IMR-90 (cell line): ENCODE measurements at regions not wholly inside any gene's neighbourhood (a gene's known extent, or its start where the extent isn't known, plus 50 kb on each side); places are given as distances from the start of the nearest gene placed in this dataset.

Experiments used
- ATAC-seq: fragments of 200-7000 bp; cut with Tn5 transposase; 2 replicates; pipeline ENCODE4 v1.9.1; 2020; ENCODE audit warnings: low read depth, mild to moderate bottlenecking, moderate library complexity
- BruUV-seq: library from RNA; stranded (reverse); fragments of 400-500 nt; replicated peaks from 2 replicates; lab custom pipeline; 2021; lab: Mats Ljungman, UMichigan
- CTCF ChIA-PET: fragments of 300-600 bp; formaldehyde crosslinking; extraction: SDS; loops from one replicate; lab custom pipeline; 2021; ENCODE audit warnings: antibody characterized with exemption; lab: Yijun Ruan, JAX
- POLR2A ChIA-PET: fragments of 300-600 bp; sonication (Branson Sonifier 250); formaldehyde crosslinking; loops from one replicate; lab custom pipeline; 2022; ENCODE audit warnings: antibody characterized with exemption; ENCODE audit not compliant: unreplicated experiment; lab: Charles Lee
- DNase-seq: peaks from one replicate; pipeline ENCODE4 v3.0.0; 2013
- H2AFZ ChIP-seq: replicated peaks from 2 replicates; pipeline ENCODE3; 2013; ENCODE audit warnings: low read length, mild to moderate bottlenecking; ENCODE audit not compliant: poor library complexity
- H2AK5ac ChIP-seq: 2 replicates; pipeline ENCODE4 v1.6.1; 2013; ENCODE audit warnings: low read depth, low read length, inconsistent platforms
- H2AK9ac ChIP-seq: replicated peaks from 2 replicates; pipeline ENCODE3; 2013; ENCODE audit warnings: mild to moderate bottlenecking, low read depth, low read length, moderate library complexity; ENCODE audit not compliant: poor library complexity
- H2BK120ac ChIP-seq: 2 replicates; pipeline ENCODE4 v1.6.1; 2013; ENCODE audit warnings: low read depth, low read length, inconsistent platforms
- H2BK15ac ChIP-seq: 3 replicates; pipeline ENCODE4 v1.6.1; 2013; ENCODE audit warnings: low read depth, low read length, inconsistent platforms
- H2BK20ac ChIP-seq: 2 replicates; pipeline ENCODE4 v1.6.1; 2013; ENCODE audit warnings: low read depth, mild to moderate bottlenecking, inconsistent platforms, low read length, moderate library complexity
- H2BK5ac ChIP-seq: 2 replicates; pipeline ENCODE4 v1.6.1; 2013; ENCODE audit warnings: mild to moderate bottlenecking, low read depth, low read length, inconsistent platforms; ENCODE audit not compliant: poor library complexity, severe bottlenecking
- H3K14ac ChIP-seq: replicated peaks from 2 replicates; pipeline ENCODE4 v1.6.1; 2013; ENCODE audit warnings: low read depth, low read length, inconsistent platforms
- H3K18ac ChIP-seq: 2 replicates; pipeline ENCODE4 v1.6.1; 2013; ENCODE audit warnings: low read depth, low read length, control low read depth
- H3K23ac ChIP-seq: 2 replicates; pipeline ENCODE4 v1.6.1; 2013; ENCODE audit warnings: low read depth, low read length, inconsistent platforms
- H3K27ac ChIP-seq: 2 replicates; pipeline ENCODE4 v1.5.1; 2013; ENCODE audit warnings: mild to moderate bottlenecking, control low read depth, low read length; ENCODE audit not compliant: insufficient read depth
- H3K27me3 ChIP-seq: 2 replicates; pipeline ENCODE4 v1.6.1; 2013; ENCODE audit warnings: low read length; ENCODE audit not compliant: control insufficient read depth, insufficient read depth
- H3K36me3 ChIP-seq: 2 replicates; pipeline ENCODE4 v1.6.1; 2013; ENCODE audit warnings: low read length, mixed read lengths; ENCODE audit not compliant: control insufficient read depth, insufficient read depth
- H3K4ac ChIP-seq: 2 replicates; pipeline ENCODE4 v1.6.1; 2013; ENCODE audit warnings: low read depth, low read length, inconsistent platforms
- H3K4me1 ChIP-seq: 2 replicates; pipeline ENCODE4 v1.6.1; 2013; ENCODE audit warnings: low read length, mixed read lengths; ENCODE audit not compliant: control insufficient read depth, insufficient read depth
- H3K4me2 ChIP-seq: 2 replicates; pipeline ENCODE4 v1.6.1; 2013; ENCODE audit warnings: low read depth, mild to moderate bottlenecking, control low read depth, low read length, moderate library complexity
- H3K4me3 ChIP-seq: 2 replicates; pipeline ENCODE4 v1.5.1; 2013; ENCODE audit warnings: low read depth, mild to moderate bottlenecking, control low read depth, low read length, moderate library complexity; ENCODE audit not compliant: insufficient read depth
- H3K56ac ChIP-seq: 2 replicates; pipeline ENCODE4 v1.6.1; 2013; ENCODE audit warnings: low read length, inconsistent platforms; ENCODE audit not compliant: insufficient read depth; ENCODE audit errors: extremely low read depth
- H3K79me1 ChIP-seq, 2 experiments: 2 replicates each; pipeline ENCODE4 v1.6.1; 2013; ENCODE audit warnings: low read length in 2 of 2, inconsistent platforms in 1 of 2, low read depth in 1 of 2
- H3K9ac ChIP-seq: 2 replicates; pipeline ENCODE4 v1.6.1; 2013; ENCODE audit warnings: low read depth, low read length, control low read depth
- H3K9me1 ChIP-seq: 2 replicates; pipeline ENCODE4 v1.6.1; 2013; ENCODE audit warnings: low read length, inconsistent platforms; ENCODE audit not compliant: insufficient read depth
- H3K9me3 ChIP-seq: 2 replicates; pipeline ENCODE4 v1.6.1; 2013; ENCODE audit warnings: low read length; ENCODE audit not compliant: control insufficient read depth, insufficient read depth
- H4K20me1 ChIP-seq: 2 replicates; pipeline ENCODE4 v1.6.1; 2013; ENCODE audit warnings: low read length, inconsistent platforms; ENCODE audit not compliant: insufficient read depth
- H4K5ac ChIP-seq: 2 replicates; pipeline ENCODE4 v1.6.1; 2013; ENCODE audit warnings: mild to moderate bottlenecking, low read depth, low read length, control low read depth
- H4K8ac ChIP-seq, 2 experiments: 2 replicates each; pipeline ENCODE4 v1.6.1; 2013; ENCODE audit warnings: low read depth in 2 of 2, low read length in 2 of 2, control low read depth in 1 of 2, inconsistent platforms in 1 of 2
- H4K91ac ChIP-seq: 2 replicates; pipeline ENCODE4 v1.6.1; 2013; ENCODE audit warnings: low read depth, low read length, inconsistent platforms; ENCODE audit not compliant: insufficient read depth
- BHLHE40 ChIP-seq: fragments of 150-350 bp; IDR thresholded peaks from 2 replicates; pipeline ENCODE4 v1.6.1; 2016; ENCODE audit warnings: mild to moderate bottlenecking, low read depth, low read length
- CEBPB ChIP-seq: IDR thresholded peaks from 2 replicates; pipeline ENCODE4 v1.6.1; 2012; ENCODE audit warnings: low read depth, low read length, improper control_type of control experiment
- MAFK ChIP-seq: IDR thresholded peaks from 2 replicates; pipeline ENCODE4 v1.6.1; 2012; ENCODE audit warnings: low read depth, low read length, improper control_type of control experiment
- MXI1 ChIP-seq: IDR thresholded peaks from 2 replicates; pipeline ENCODE4 v1.6.1; 2012; ENCODE audit warnings: low read depth, mild to moderate bottlenecking, low read length, moderate library complexity, borderline replicate concordance
- POLR2A ChIP-seq: IDR thresholded peaks from 2 replicates; pipeline ENCODE4 v1.6.1; 2012; ENCODE audit warnings: mild to moderate bottlenecking, low read depth, low read length
- WGBS, 2 experiments: methylation state at CpG; one replicate each; pipeline versions ENCODE4 v1.1.5 to v1.1.7; 2013; ENCODE audit warnings: missing lambda C conversion rate in 2 of 2; ENCODE audit not compliant: insufficient read length in 1 of 2; ENCODE audit errors: extremely low coverage in 2 of 2; 5-methylcytosine and 5-hydroxymethylcytosine counted together
- dilution Hi-C: fragments of 300-500 bp; cut with HindIII; formaldehyde crosslinking; loops from one replicate; pipeline ENCODE4 v1.14.3; 2018; ENCODE audit warnings: low sequenced_read_pairs; ENCODE audit not compliant: unreplicated experiment
- in situ Hi-C: fragments of 300-500 bp; cut with MboI; formaldehyde crosslinking; loops from 3 replicates; pipeline ENCODE4 v1.14.3; 2019; ENCODE audit warnings: low sequenced_read_pairs, inconsistent platforms, mixed read lengths
- intact Hi-C: fragments of 100-400 bp; cut with micrococcal nuclease; formaldehyde crosslinking; loops from 2 replicates; pipeline ENCODE4 v1.10.0; 2022
- TF ChIP-seq, protein P1 (sequence below): fragments of 150-350 bp; IDR thresholded peaks from 2 replicates; pipeline ENCODE4 v1.6.1; 2016; ENCODE audit warnings: low read depth, mild to moderate bottlenecking, low read length, moderate library complexity, borderline replicate concordance
- TF ChIP-seq, protein P2 (sequence below): conservative IDR thresholded peaks from 2 replicates; pipeline ENCODE4 v1.5.1; 2012; ENCODE audit warnings: mild to moderate bottlenecking, low read depth, low read length, improper control_type of control experiment

DNA sequence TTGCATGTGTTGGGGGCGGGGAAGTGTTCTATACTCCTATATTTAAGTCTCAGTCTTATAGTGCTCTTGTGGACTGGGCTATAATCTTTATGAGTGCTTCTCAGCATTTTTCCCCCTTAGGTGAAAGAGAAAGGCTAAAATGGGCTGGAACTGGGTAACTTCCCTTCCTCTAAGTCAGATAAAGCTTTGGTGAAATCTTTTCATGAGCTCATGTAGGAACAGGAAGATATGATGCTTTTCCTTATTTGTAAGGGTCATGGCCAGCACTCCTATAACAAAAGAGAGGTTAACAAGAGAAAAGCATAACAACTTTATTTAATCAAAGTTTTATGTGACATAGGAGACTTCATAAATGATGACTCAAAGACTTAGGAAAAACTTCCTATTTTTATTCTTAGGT lies 841.5 kb downstream of the SLC16A7 start:
- H3K27me3 ChIP-seq: no peaks in the 10 kb centered on the region
- no peak for DNase-seq
- ChIA-PET POLR2A (no interaction called here), CTCF (no interaction called here)
- H2BK15ac ChIP-seq: no peak overlapping the region
- H4K91ac ChIP-seq: no peak overlapping the region
- H3K79me1 ChIP-seq: no peaks in the 10 kb centered on the region
- no peak overlapping the region for H2AK9ac ChIP-seq
- no peaks in the 10 kb centered on the region for H3K4me1 ChIP-seq
- no CpG with 5 or more reads among the region's 1 CpG for WGBS, 2 experiments
- no peaks in the 10 kb centered on the region for H4K20me1 ChIP-seq
- H3K4me3 ChIP-seq: no peak overlapping the region
- no peak overlapping the region for H3K18ac ChIP-seq
- H3K9me3 ChIP-seq: no peaks in the 10 kb centered on the region
- no peak overlapping the region for H3K9ac ChIP-seq
- H2BK5ac ChIP-seq: no peak overlapping the region
- ATAC-seq: no peak
- no peak overlapping the region for H2AK5ac ChIP-seq
- no peak overlapping the region for H3K56ac ChIP-seq
- no peaks in the 10 kb centered on the region for H3K36me3 ChIP-seq
- H2BK120ac ChIP-seq: no peak overlapping the region
- H3K23ac ChIP-seq: no peak overlapping the region
- dilution Hi-C loops (no loop called here), intact Hi-C loops (no loop called here), in situ Hi-C loops (no loop called here)
- H4K5ac ChIP-seq: no peak overlapping the region
- no peaks in the 10 kb centered on the region for H3K9me1 ChIP-seq
- TF ChIP-seq, protein P1, sequence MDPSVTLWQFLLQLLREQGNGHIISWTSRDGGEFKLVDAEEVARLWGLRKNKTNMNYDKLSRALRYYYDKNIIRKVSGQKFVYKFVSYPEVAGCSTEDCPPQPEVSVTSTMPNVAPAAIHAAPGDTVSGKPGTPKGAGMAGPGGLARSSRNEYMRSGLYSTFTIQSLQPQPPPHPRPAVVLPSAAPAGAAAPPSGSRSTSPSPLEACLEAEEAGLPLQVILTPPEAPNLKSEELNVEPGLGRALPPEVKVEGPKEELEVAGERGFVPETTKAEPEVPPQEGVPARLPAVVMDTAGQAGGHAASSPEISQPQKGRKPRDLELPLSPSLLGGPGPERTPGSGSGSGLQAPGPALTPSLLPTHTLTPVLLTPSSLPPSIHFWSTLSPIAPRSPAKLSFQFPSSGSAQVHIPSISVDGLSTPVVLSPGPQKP: no peak
- TF ChIP-seq MAFK: no peak
- no peak for TF ChIP-seq BHLHE40
- TF ChIP-seq POLR2A: no peak
- TF ChIP-seq CEBPB: no peak
- TF ChIP-seq MXI1: no peak
- TF ChIP-seq, protein P2, sequence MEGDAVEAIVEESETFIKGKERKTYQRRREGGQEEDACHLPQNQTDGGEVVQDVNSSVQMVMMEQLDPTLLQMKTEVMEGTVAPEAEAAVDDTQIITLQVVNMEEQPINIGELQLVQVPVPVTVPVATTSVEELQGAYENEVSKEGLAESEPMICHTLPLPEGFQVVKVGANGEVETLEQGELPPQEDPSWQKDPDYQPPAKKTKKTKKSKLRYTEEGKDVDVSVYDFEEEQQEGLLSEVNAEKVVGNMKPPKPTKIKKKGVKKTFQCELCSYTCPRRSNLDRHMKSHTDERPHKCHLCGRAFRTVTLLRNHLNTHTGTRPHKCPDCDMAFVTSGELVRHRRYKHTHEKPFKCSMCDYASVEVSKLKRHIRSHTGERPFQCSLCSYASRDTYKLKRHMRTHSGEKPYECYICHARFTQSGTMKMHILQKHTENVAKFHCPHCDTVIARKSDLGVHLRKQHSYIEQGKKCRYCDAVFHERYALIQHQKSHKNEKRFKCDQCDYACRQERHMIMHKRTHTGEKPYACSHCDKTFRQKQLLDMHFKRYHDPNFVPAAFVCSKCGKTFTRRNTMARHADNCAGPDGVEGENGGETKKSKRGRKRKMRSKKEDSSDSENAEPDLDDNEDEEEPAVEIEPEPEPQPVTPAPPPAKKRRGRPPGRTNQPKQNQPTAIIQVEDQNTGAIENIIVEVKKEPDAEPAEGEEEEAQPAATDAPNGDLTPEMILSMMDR: no peak
- no peak overlapping the region for H3K14ac ChIP-seq
- BruUV-seq: no TSS peak
- H3K27ac ChIP-seq: no peak overlapping the region
- no peak overlapping the region for H3K4me2 ChIP-seq
- no peak overlapping the region for H4K8ac ChIP-seq
- H3K4ac ChIP-seq: no peak overlapping the region
- H2AFZ ChIP-seq: no peak overlapping the region
- H2BK20ac ChIP-seq: no peak overlapping the region
